OCI-LY7 (cell line): ENCODE measurements at regions not wholly inside any gene's neighbourhood (a gene's known extent, or its start where the extent isn't known, plus 50 kb on each side); places are given as distances from the start of the nearest gene placed in this dataset.

ENCODE experiments used
- EZH2phosphoT487 ChIP-seq: fragments of 200-600 bp; sonication (generic); IDR thresholded peaks from 2 replicates; pipeline ENCODE4 v1.6.1; 2018; ENCODE audit warnings: low read depth, borderline replicate concordance, mild to moderate bottlenecking, mixed run types, antibody characterized with exemption, low read length, moderate library complexity, mixed read lengths
- TF ChIP-seq, protein P1 (sequence below): fragments of 200-600 bp; sonication (generic); conservative IDR thresholded peaks from 2 replicates; pipeline ENCODE4 v1.5.1; 2014; ENCODE audit warnings: mild to moderate bottlenecking, antibody characterized with exemption, low read length, moderate library complexity, mixed read lengths

DNA sequence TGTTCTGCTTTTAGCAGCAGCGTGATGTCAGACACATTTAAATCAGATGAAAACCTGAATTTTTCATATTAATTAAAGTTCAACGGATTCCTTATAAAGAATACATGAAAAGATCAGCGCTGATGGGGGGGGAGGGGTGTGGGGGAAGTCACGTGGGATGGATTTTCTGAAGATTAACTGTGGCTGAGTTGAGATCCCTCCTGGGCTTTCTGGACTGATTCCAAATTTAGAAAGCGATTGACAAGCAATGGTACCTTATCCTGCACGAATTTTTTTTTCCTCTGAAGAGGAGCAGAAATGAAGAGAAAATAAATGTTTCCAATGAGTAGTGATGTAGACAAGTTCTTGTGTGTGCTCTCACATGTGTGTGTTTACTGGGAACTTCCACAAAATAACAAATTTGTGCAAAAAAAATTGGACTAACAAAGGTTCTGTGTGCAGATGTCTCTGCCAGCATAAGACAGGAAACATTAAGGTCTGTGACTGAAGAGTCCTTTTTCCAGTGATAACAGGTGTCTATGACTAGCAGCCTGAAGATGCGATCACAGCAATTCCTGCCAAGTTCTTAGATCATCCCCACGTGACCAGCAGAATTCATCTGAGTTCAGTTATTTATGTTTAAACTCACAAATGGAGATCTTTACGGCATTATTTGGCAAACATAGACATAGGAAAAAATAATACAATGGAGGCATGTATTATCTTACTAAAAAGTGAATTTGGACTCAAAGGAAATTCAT, 585.2 kb upstream of the CELF2 start:
- no peak for TF ChIP-seq EZH2phosphoT487
- TF ChIP-seq, protein P1, sequence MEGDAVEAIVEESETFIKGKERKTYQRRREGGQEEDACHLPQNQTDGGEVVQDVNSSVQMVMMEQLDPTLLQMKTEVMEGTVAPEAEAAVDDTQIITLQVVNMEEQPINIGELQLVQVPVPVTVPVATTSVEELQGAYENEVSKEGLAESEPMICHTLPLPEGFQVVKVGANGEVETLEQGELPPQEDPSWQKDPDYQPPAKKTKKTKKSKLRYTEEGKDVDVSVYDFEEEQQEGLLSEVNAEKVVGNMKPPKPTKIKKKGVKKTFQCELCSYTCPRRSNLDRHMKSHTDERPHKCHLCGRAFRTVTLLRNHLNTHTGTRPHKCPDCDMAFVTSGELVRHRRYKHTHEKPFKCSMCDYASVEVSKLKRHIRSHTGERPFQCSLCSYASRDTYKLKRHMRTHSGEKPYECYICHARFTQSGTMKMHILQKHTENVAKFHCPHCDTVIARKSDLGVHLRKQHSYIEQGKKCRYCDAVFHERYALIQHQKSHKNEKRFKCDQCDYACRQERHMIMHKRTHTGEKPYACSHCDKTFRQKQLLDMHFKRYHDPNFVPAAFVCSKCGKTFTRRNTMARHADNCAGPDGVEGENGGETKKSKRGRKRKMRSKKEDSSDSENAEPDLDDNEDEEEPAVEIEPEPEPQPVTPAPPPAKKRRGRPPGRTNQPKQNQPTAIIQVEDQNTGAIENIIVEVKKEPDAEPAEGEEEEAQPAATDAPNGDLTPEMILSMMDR = no peak
